HEK293 (cell line): ENCODE measurements at regions not wholly inside any gene's neighbourhood (a gene's known extent, or its start where the extent isn't known, plus 50 kb on each side); places are given as distances from the start of the nearest gene placed in this dataset.
"Not testable (repeated sequence)": the region's sequence is repeated elsewhere in the genome, so short reads cannot be mapped to it uniquely, and the experiment has no call there.

Experiments used
- CTCF ChIA-PET: fragments of 350-600 bp; formaldehyde crosslinking; extraction: SDS; loops from one replicate; lab custom pipeline; 2021; ENCODE audit warnings: antibody characterized with exemption; lab: Yijun Ruan, JAX
- POLR2A ChIA-PET: fragments of 300-600 bp; formaldehyde crosslinking; extraction: SDS; loops from one replicate; lab custom pipeline; 2020; ENCODE audit warnings: antibody characterized with exemption, inconsistent platforms; lab: Yijun Ruan, JAX
- H3K27ac ChIP-seq: fragments of 200-500 bp; sonication (Bioruptor generic); 2 replicates; pipeline ENCODE4 v1.5.1; 2014; ENCODE audit warnings: low read depth, low read length, control low read depth, inconsistent platforms; ENCODE audit errors: extremely low read depth
- H3K36me3 ChIP-seq, 2 experiments: fragments of 200-500 bp in 1 of 2; sonication (Bioruptor generic) in 1 of 2; 1 replicate in 1 of 2; 2 replicates in 1 of 2; pipeline ENCODE4 v1.5.1; 2014 to 2017; ENCODE audit warnings: inconsistent platforms in 2 of 2, low read length in 2 of 2; ENCODE audit not compliant: control insufficient read depth in 2 of 2, insufficient read depth in 1 of 2
- H3K4me1 ChIP-seq: fragments of 200-500 bp; sonication (Bioruptor generic); 2 replicates; pipeline ENCODE4 v1.5.1; 2014; ENCODE audit warnings: mild to moderate bottlenecking, low read length, inconsistent platforms; ENCODE audit not compliant: control insufficient read depth, insufficient read depth
- H3K4me3 ChIP-seq: 2 replicates; pipeline ENCODE4 v1.5.1; 2011; ENCODE audit warnings: low read depth, mild to moderate bottlenecking, control low read depth, low read length, moderate library complexity
- H3K9me3 ChIP-seq: fragments of 200-500 bp; sonication (Bioruptor generic); 2 replicates; pipeline ENCODE4 v1.5.1; 2014; ENCODE audit warnings: low read depth, low read length, inconsistent platforms; ENCODE audit not compliant: control insufficient read depth, insufficient read depth
- SALL2 ChIP-seq: fragments of 450-650 bp; formaldehyde crosslinking; IDR thresholded peaks from 2 replicates; pipeline ENCODE4 v1.5.0; 2017; ENCODE audit warnings: missing biosample characterization, mild to moderate bottlenecking, missing genetic modification characterization, borderline replicate concordance
- YY1 ChIP-seq: fragments of 450-650 bp; formaldehyde crosslinking; IDR thresholded peaks from 2 replicates; pipeline ENCODE4 v1.5.1; 2018; ENCODE audit warnings: missing biosample characterization, missing genetic modification characterization
- ZEB2 ChIP-seq: fragments of 450-650 bp; formaldehyde crosslinking; IDR thresholded peaks from 2 replicates; pipeline ENCODE4 v1.5.1; 2016; ENCODE audit warnings: missing biosample characterization, missing genetic modification characterization
- ZFP3 ChIP-seq: fragments of 450-650 bp; formaldehyde crosslinking; IDR thresholded peaks from 2 replicates; pipeline ENCODE4 v1.5.1; 2016; ENCODE audit warnings: low read depth, missing biosample characterization, missing genetic modification characterization
- ZNF157 ChIP-seq: fragments of 450-650 bp; formaldehyde crosslinking; IDR thresholded peaks from 2 replicates; pipeline ENCODE4 v1.5.1; 2016; ENCODE audit warnings: missing biosample characterization, missing genetic modification characterization
- ZNF174 ChIP-seq: fragments of 450-650 bp; formaldehyde crosslinking; IDR thresholded peaks from 2 replicates; pipeline ENCODE4 v1.5.0; 2017; ENCODE audit warnings: missing biosample characterization, mild to moderate bottlenecking, missing genetic modification characterization
- ZNF211 ChIP-seq: fragments of 450-650 bp; formaldehyde crosslinking; IDR thresholded peaks from 2 replicates; pipeline ENCODE4 v1.5.1; 2016; ENCODE audit warnings: low read depth, missing biosample characterization, missing genetic modification characterization
- ZNF311 ChIP-seq: fragments of 450-650 bp; formaldehyde crosslinking; IDR thresholded peaks from 2 replicates; pipeline ENCODE4 v1.5.1; 2017; ENCODE audit warnings: missing biosample characterization, missing genetic modification characterization, borderline replicate concordance
- ZNF335 ChIP-seq: fragments of 450-650 bp; formaldehyde crosslinking; conservative IDR thresholded peaks from 2 replicates; pipeline ENCODE4 v1.5.1; 2016; ENCODE audit warnings: missing biosample characterization, missing genetic modification characterization
- ZNF433 ChIP-seq: fragments of 450-650 bp; formaldehyde crosslinking; IDR thresholded peaks from 2 replicates; pipeline ENCODE4 v1.5.1; 2016; ENCODE audit warnings: missing biosample characterization, missing genetic modification characterization, low read depth
- ZNF548 ChIP-seq: fragments of 450-650 bp; formaldehyde crosslinking; IDR thresholded peaks from 2 replicates; pipeline ENCODE4 v1.5.1; 2016; ENCODE audit warnings: missing biosample characterization, missing genetic modification characterization
- ZNF629 ChIP-seq: fragments of 450-650 bp; formaldehyde crosslinking; IDR thresholded peaks from 2 replicates; pipeline ENCODE4 v1.5.1; 2017; ENCODE audit warnings: missing biosample characterization, missing genetic modification characterization
- ZNF707 ChIP-seq: fragments of 450-650 bp; formaldehyde crosslinking; IDR thresholded peaks from 2 replicates; pipeline ENCODE4 v1.5.1; 2016; ENCODE audit warnings: missing biosample characterization, missing genetic modification characterization
- ZNF768 ChIP-seq: fragments of 450-650 bp; formaldehyde crosslinking; IDR thresholded peaks from 2 replicates; pipeline ENCODE4 v1.5.1; 2018; ENCODE audit warnings: missing biosample characterization, mild to moderate bottlenecking, missing genetic modification characterization
- ZNF776 ChIP-seq: fragments of 450-650 bp; formaldehyde crosslinking; IDR thresholded peaks from 2 replicates; pipeline ENCODE4 v1.5.0; 2017; ENCODE audit warnings: missing biosample characterization, missing genetic modification characterization, borderline replicate concordance
- TF ChIP-seq, protein P1 (sequence below): fragments of 450-650 bp; formaldehyde crosslinking; IDR thresholded peaks from 2 replicates; pipeline ENCODE4 v1.5.1; 2016; ENCODE audit warnings: missing biosample characterization, missing genetic modification characterization
- TF ChIP-seq, protein P2 (sequence below): fragments of 450-650 bp; formaldehyde crosslinking; IDR thresholded peaks from 2 replicates; pipeline ENCODE4 v1.5.0; 2017; ENCODE audit warnings: missing biosample characterization, missing genetic modification characterization, borderline replicate concordance
- TF ChIP-seq, protein P3 (sequence below): fragments of 450-650 bp; formaldehyde crosslinking; IDR thresholded peaks from 2 replicates; pipeline ENCODE4 v1.5.1; 2016; ENCODE audit warnings: missing biosample characterization, missing genetic modification characterization, borderline replicate concordance
- TF ChIP-seq, protein P4 (sequence below): fragments of 450-650 bp; formaldehyde crosslinking; IDR thresholded peaks from 2 replicates; pipeline ENCODE4 v1.5.1; 2016; ENCODE audit warnings: missing biosample characterization, missing genetic modification characterization

DNA sequence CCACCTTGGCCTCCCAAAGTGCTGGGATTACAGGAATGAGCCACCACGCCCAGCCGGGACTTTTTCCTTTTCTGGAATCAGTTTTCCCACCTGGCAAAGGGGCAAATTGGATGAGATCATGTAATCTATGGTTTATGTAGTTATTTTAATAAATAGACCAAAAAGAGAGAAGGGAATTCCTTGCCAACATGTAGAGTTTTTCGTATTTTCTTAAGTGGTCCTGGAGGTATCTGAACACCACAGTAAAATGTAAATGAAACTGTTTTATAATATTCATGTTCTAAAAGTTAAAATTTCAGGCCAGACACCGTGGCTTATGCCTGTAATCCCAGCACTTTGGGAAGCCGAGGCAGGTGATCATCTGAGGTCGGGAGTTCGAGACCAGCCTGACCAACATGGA is 185.1 kb upstream of the ZNF217 start:
- Histone ChIP-seq H3K27ac (no peak overlapping the region), H3K4me1 (no peaks in the 10 kb centered on the region), H3K9me3 (no peaks in the 10 kb centered on the region), H3K4me3 (no peak overlapping the region), H3K36me3 (no peaks in the 10 kb centered on the region)
- ChIA-PET POLR2A (no interaction called here), CTCF (interaction anchor here (0.5 kb wide), 1 partner anchor 8 kb away, joined by 3 read pairs; no protein-coding TSS in a partner anchor)
- no peak for TF ChIP-seq ZNF433
- TF ChIP-seq, protein P1, sequence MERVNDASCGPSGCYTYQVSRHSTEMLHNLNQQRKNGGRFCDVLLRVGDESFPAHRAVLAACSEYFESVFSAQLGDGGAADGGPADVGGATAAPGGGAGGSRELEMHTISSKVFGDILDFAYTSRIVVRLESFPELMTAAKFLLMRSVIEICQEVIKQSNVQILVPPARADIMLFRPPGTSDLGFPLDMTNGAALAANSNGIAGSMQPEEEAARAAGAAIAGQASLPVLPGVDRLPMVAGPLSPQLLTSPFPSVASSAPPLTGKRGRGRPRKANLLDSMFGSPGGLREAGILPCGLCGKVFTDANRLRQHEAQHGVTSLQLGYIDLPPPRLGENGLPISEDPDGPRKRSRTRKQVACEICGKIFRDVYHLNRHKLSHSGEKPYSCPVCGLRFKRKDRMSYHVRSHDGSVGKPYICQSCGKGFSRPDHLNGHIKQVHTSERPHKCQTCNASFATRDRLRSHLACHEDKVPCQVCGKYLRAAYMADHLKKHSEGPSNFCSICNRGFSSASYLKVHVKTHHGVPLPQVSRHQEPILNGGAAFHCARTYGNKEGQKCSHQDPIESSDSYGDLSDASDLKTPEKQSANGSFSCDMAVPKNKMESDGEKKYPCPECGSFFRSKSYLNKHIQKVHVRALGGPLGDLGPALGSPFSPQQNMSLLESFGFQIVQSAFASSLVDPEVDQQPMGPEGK, result no peak
- TF ChIP-seq ZEB2 (tag by site-specific recombination), result no peak
- TF ChIP-seq ZNF548 (tag by site-specific recombination), result no peak
- TF ChIP-seq ZNF768 (tag by site-specific recombination), result no peak
- no peak for TF ChIP-seq ZNF629 (tag by site-specific recombination)
- TF ChIP-seq ZNF776 (tag by site-specific recombination), result no peak
- TF ChIP-seq ZNF157, result no peak
- TF ChIP-seq, protein P2, sequence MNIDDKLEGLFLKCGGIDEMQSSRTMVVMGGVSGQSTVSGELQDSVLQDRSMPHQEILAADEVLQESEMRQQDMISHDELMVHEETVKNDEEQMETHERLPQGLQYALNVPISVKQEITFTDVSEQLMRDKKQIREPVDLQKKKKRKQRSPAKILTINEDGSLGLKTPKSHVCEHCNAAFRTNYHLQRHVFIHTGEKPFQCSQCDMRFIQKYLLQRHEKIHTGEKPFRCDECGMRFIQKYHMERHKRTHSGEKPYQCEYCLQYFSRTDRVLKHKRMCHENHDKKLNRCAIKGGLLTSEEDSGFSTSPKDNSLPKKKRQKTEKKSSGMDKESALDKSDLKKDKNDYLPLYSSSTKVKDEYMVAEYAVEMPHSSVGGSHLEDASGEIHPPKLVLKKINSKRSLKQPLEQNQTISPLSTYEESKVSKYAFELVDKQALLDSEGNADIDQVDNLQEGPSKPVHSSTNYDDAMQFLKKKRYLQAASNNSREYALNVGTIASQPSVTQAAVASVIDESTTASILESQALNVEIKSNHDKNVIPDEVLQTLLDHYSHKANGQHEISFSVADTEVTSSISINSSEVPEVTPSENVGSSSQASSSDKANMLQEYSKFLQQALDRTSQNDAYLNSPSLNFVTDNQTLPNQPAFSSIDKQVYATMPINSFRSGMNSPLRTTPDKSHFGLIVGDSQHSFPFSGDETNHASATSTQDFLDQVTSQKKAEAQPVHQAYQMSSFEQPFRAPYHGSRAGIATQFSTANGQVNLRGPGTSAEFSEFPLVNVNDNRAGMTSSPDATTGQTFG, result no peak
- TF ChIP-seq ZNF174 (tag by site-specific recombination), result no peak

DNA sequence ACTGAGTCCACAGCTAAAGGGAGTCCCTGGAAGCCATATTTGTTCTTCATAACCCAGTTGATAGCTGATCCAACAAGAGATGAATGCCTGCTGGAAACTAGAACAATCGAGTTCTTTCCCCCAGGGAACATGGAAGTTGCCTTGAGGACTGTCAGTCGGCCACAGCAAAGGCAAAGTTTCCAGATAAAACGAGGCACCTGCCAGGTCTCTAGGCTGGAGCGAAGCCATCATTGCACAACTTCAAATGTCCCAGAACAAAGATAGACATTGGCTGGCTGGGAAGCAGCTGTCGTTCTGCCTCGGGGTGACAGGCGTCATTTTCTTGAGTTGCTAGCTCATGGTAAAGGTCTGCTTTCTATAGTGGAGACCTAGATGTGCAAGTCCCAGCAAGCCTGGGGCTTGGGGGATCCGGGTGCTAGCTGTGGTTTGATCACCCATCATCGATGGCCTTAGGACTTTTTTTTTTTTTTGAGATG is 184.4 kb upstream of the ZNF217 start:
- CTCF ChIA-PET, result interaction anchor here (0.5 to 0.7 kb wide), 2 partner anchors 9 to 138 kb away, joined by 3 read pairs; no protein-coding TSS in a partner anchor
- Histone ChIP-seq H3K36me3 (no peaks in the 10 kb centered on the region), H3K4me3 (no peak overlapping the region)
- TF ChIP-seq ZNF335 (tag by site-specific recombination), result no peak
- TF ChIP-seq ZFP3, result no peak
- TF ChIP-seq, protein P3, sequence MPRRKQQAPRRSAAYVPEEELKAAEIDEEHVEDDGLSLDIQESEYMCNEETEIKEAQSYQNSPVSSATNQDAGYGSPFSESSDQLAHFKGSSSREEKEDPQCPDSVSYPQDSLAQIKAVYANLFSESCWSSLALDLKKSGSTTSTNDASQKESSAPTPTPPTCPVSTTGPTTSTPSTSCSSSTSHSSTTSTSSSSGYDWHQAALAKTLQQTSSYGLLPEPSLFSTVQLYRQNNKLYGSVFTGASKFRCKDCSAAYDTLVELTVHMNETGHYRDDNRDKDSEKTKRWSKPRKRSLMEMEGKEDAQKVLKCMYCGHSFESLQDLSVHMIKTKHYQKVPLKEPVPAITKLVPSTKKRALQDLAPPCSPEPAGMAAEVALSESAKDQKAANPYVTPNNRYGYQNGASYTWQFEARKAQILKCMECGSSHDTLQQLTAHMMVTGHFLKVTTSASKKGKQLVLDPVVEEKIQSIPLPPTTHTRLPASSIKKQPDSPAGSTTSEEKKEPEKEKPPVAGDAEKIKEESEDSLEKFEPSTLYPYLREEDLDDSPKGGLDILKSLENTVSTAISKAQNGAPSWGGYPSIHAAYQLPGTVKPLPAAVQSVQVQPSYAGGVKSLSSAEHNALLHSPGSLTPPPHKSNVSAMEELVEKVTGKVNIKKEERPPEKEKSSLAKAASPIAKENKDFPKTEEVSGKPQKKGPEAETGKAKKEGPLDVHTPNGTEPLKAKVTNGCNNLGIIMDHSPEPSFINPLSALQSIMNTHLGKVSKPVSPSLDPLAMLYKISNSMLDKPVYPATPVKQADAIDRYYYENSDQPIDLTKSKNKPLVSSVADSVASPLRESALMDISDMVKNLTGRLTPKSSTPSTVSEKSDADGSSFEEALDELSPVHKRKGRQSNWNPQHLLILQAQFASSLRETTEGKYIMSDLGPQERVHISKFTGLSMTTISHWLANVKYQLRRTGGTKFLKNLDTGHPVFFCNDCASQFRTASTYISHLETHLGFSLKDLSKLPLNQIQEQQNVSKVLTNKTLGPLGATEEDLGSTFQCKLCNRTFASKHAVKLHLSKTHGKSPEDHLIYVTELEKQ (tag by site-specific recombination), result no peak
- no peak for TF ChIP-seq ZNF707 (tag by site-specific recombination)
- TF ChIP-seq ZNF211 (tag by site-specific recombination), result no peak
- TF ChIP-seq YY1 (tag by site-specific recombination), result no peak
- no peak for TF ChIP-seq ZNF311 (tag by site-specific recombination)
- no peak for TF ChIP-seq SALL2 (tag by site-specific recombination)
- TF ChIP-seq, protein P4, sequence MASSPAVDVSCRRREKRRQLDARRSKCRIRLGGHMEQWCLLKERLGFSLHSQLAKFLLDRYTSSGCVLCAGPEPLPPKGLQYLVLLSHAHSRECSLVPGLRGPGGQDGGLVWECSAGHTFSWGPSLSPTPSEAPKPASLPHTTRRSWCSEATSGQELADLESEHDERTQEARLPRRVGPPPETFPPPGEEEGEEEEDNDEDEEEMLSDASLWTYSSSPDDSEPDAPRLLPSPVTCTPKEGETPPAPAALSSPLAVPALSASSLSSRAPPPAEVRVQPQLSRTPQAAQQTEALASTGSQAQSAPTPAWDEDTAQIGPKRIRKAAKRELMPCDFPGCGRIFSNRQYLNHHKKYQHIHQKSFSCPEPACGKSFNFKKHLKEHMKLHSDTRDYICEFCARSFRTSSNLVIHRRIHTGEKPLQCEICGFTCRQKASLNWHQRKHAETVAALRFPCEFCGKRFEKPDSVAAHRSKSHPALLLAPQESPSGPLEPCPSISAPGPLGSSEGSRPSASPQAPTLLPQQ (tag by site-specific recombination), result no peak
- TF ChIP-seq, all 188 proteins: peak for 0
- POLR2A ChIA-PET, result no interaction called here
- Histone ChIP-seq H3K27ac (no peak overlapping the region), H3K9me3 (no peaks in the 10 kb centered on the region), H3K4me1 (no peaks in the 10 kb centered on the region)

DNA sequence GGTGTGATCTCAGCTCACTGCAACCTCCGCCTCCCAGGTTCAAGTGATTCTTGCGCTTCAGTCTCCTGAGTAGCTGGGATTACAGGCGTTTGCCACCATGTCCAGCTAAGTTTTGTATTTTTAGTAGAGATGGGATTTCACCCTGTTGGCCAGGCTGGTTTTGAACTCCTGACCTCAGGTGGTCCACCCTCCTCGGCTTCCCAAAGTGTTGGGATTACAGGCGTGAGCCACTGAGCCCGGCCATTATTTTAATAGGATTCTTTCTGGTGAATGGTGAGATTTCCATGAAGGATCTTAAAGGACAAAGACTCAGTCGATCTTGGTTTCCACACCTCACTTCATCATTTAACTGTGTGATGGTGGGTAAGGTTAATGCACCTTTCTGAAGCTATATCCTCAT is 183.8 kb upstream of the ZNF217 start:
- H3K9me3 ChIP-seq, H3K36me3 ChIP-seq, POLR2A ChIA-PET, H3K4me1 ChIP-seq, H3K4me3 ChIP-seq, H3K27ac ChIP-seq: not testable (repeated sequence)
- CTCF ChIA-PET, result interaction anchor here (0.7 kb wide), 2 partner anchors 139 to 423 kb away, joined by 3 read pairs; no protein-coding TSS in a partner anchor
